ENCODE measurements at regions not wholly inside any gene's neighbourhood (a gene's known extent, or its start where the extent isn't known, plus 50 kb on each side); places are given as distances from the start of the nearest gene placed in this dataset.

- Histone ChIP-seq H3K4me1 (ENCODE audit: control insufficient read depth, insufficient read depth, low read length, poor library complexity, severe bottlenecking) (no peaks in the 10 kb centered on the region), H3K4me3 (ENCODE audit: extremely low read depth, insufficient read depth, low read length, poor library complexity, severe bottlenecking) (no peak overlapping the region), H3K36me3 (ENCODE audit: control insufficient read depth, insufficient read depth, low read length) (no peaks in the 10 kb centered on the region), H3K27ac (ENCODE audit: low read depth, low read length, severe bottlenecking) (no peak overlapping the region), H3K9me3 (ENCODE audit: control insufficient read depth, low read length) (no peaks in the 10 kb centered on the region)
- 93 to 96% methylated on average over 6 to 8 of the region's 10 CpGs for WGBS, 2 experiments (ENCODE audit: insufficient coverage in 2 of 2)
Measured at GRCh38 chr18:55121397-55122170, 162.3 kb upstream of the CCDC68 start.

DNA sequence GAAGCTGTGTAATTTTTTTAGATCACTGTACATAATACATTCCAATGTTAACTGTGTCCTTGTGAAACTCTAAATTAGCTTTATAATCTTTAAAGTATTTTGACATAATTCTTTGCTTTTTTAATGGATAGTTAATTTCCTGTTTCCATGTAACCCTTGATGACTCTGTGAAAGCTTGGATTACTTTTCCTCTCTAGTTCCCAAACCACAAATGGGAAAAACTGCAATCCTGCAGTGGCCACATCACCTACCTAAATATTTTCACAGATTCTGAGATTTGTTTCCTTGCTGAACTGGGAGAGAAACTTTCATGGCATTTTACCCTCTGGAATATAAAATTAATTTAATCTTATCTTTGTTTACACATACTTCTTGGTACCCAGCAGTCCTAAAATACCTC, 161.6 kb upstream of the CCDC68 start:
- H3K36me3 ChIP-seq (ENCODE audit: control insufficient read depth, insufficient read depth, low read length), result no peaks in the 10 kb centered on the region
- no peak overlapping the region for H3K4me3 ChIP-seq (ENCODE audit: extremely low read depth, insufficient read depth, low read length, poor library complexity, severe bottlenecking)
- no peaks in the 10 kb centered on the region for H3K9me3 ChIP-seq (ENCODE audit: control insufficient read depth, low read length)
- H3K4me1 ChIP-seq (ENCODE audit: control insufficient read depth, insufficient read depth, low read length, poor library complexity, severe bottlenecking), result no peaks in the 10 kb centered on the region
- H3K27ac ChIP-seq (ENCODE audit: low read depth, low read length, severe bottlenecking), result no peak overlapping the region

DNA sequence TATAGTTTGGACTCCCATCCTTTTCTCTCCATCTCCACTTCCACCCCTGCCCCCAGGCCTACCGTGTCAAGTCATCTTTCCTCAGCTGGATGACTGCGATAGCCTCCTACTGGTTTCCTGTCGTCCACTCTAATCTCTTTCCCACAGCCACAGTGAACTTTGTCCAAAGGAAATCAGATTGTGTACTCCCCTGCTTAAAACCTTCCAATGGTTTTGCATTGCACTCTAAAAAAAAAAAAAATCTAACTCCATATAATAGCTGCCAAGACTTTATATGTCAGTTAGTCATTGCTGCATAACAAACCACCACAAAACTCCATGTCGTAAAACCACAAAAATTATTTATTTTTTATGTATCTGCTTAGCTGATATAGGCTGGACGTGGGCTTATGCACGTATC, 160.2 kb upstream of the CCDC68 start:
- 80 to 86% methylated on average over 2 to 3 of the region's 6 CpGs for WGBS, 2 experiments (ENCODE audit: insufficient coverage in 2 of 2)
- H3K9me3 ChIP-seq (ENCODE audit: control insufficient read depth, low read length), result no peaks in the 10 kb centered on the region
- H3K4me1 ChIP-seq (ENCODE audit: control insufficient read depth, insufficient read depth, low read length, poor library complexity, severe bottlenecking), result no peaks in the 10 kb centered on the region
- H3K27ac ChIP-seq (ENCODE audit: low read depth, low read length, severe bottlenecking), result no peak overlapping the region
- no peak overlapping the region for H3K4me3 ChIP-seq (ENCODE audit: extremely low read depth, insufficient read depth, low read length, poor library complexity, severe bottlenecking)
- H3K36me3 ChIP-seq (ENCODE audit: control insufficient read depth, insufficient read depth, low read length), result no peaks in the 10 kb centered on the region

- H3K9me3 ChIP-seq (ENCODE audit: control insufficient read depth, low read length), result no peaks in the 10 kb centered on the region
- H3K27ac ChIP-seq (ENCODE audit: low read depth, low read length, severe bottlenecking), result no peak overlapping the region
- no peaks in the 10 kb centered on the region for H3K36me3 ChIP-seq (ENCODE audit: control insufficient read depth, insufficient read depth, low read length)
- no peaks in the 10 kb centered on the region for H3K4me1 ChIP-seq (ENCODE audit: control insufficient read depth, insufficient read depth, low read length, poor library complexity, severe bottlenecking)
- H3K4me3 ChIP-seq (ENCODE audit: extremely low read depth, insufficient read depth, low read length, poor library complexity, severe bottlenecking), result no peak overlapping the region
Measured at GRCh38 chr18:55119016-55119415, 159.8 kb upstream of the CCDC68 start.

DNA sequence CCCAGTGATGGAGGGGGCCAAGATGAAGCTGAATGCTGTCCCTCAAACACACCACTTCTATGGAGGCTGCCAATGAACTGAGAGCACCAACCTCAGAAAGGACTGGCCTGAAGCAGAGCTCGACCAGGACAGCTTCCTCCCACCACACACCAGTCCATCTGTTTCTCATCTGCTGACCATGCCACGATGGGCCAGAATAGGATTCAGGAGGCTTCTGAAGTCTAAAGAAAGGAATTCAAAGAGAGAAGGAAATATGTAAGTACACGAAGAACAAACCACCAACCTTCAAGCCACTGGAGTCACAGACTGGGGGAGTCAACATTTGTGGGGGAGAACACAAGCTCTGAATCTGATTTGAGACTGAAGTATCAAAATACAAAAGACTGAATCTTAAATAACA, 157.6 kb upstream of the CCDC68 start:
- Histone ChIP-seq H3K4me3 (ENCODE audit: extremely low read depth, insufficient read depth, low read length, poor library complexity, severe bottlenecking) (no peak overlapping the region), H3K9me3 (ENCODE audit: control insufficient read depth, low read length) (no peaks in the 10 kb centered on the region), H3K4me1 (ENCODE audit: control insufficient read depth, insufficient read depth, low read length, poor library complexity, severe bottlenecking) (no peaks in the 10 kb centered on the region), H3K27ac (ENCODE audit: low read depth, low read length, severe bottlenecking) (no peak overlapping the region), H3K36me3 (ENCODE audit: control insufficient read depth, insufficient read depth, low read length) (no peaks in the 10 kb centered on the region)
- WGBS, 2 experiments (ENCODE audit: insufficient coverage in 2 of 2), result 80% methylated on average over 1 of the region's 3 CpGs; no CpG with 5 or more reads in 1 of the 2 experiments

DNA sequence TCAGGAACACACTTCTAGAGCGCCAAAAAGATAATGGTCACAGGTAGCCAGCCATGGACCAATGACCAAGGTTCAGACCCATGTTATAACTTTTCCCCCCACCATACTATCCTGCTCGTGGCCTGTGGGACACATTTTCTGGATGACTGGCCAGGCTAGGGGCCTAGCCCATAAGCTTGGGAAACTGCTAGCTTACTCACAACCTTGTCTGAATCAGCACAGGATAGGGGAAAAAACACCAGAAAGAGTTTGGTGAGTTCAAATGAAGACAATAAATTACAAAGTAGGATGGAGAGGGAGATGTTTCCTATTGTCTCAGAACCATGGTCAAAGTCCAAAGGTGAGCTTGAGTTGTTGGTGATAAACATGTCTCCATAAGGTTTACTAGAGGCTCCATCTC, 156.3 kb upstream of the CCDC68 start:
- WGBS, 2 experiments (ENCODE audit: insufficient coverage in 2 of 2), result 100% methylated on average over 2 of the region's 2 CpGs
- Histone ChIP-seq H3K27ac (ENCODE audit: low read depth, low read length, severe bottlenecking) (no peak overlapping the region), H3K9me3 (ENCODE audit: control insufficient read depth, low read length) (no peaks in the 10 kb centered on the region), H3K4me3 (ENCODE audit: extremely low read depth, insufficient read depth, low read length, poor library complexity, severe bottlenecking) (no peak overlapping the region), H3K36me3 (ENCODE audit: control insufficient read depth, insufficient read depth, low read length) (no peaks in the 10 kb centered on the region), H3K4me1 (ENCODE audit: control insufficient read depth, insufficient read depth, low read length, poor library complexity, severe bottlenecking) (peaks cover 7% of the 10 kb centered on the region)

DNA sequence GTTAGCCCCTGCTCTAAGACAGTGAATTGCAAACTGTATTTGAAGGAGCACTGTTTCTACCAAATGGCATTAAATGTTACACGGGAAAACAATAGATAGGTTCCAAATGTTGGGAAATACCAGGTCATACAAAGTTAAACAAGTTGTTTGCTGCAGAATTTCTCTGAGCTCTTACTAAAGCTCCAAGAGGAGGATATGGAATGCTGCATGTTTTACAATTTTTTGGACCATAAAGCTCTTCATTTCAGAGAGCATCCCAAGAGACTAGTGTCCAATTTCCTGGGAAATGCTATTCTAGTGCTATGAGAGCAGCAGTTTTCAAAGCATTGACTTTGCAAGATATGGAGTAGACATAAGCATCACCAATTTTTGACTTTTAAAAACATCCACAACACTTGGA, 155.6 kb upstream of the CCDC68 start:
- WGBS, 2 experiments (ENCODE audit: insufficient coverage in 2 of 2), result 100% methylated on average over 1 of the region's 1 CpG; no CpG with 5 or more reads in 1 of the 2 experiments
- Histone ChIP-seq H3K27ac (ENCODE audit: low read depth, low read length, severe bottlenecking) (no peak overlapping the region), H3K9me3 (ENCODE audit: control insufficient read depth, low read length) (no peaks in the 10 kb centered on the region), H3K36me3 (ENCODE audit: control insufficient read depth, insufficient read depth, low read length) (no peaks in the 10 kb centered on the region), H3K4me1 (ENCODE audit: control insufficient read depth, insufficient read depth, low read length, poor library complexity, severe bottlenecking) (peaks cover 9% of the 10 kb centered on the region), H3K4me3 (ENCODE audit: extremely low read depth, insufficient read depth, low read length, poor library complexity, severe bottlenecking) (no peak overlapping the region)

DNA sequence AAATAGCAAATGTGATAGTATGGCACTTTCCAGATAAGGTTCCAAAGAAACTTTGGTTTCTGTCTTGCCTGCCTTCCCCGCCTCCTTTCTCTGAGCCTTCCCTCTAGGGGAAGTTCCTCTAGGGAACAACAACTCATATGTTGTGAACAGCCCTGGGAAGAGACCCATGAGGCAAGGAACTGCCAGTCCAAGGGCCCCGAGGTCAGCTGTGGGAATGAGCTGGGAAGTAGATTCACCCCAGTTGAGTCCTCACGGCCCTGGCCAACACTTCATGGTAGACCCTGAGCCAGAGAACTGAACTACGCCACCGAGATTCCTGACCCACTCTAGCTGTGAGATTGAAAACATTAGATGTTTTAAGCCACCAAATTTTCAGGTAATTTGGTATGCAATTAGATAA, 154.5 kb upstream of the CCDC68 start:
- Histone ChIP-seq H3K4me1 (ENCODE audit: control insufficient read depth, insufficient read depth, low read length, poor library complexity, severe bottlenecking) (peaks cover 11% of the 10 kb centered on the region), H3K4me3 (ENCODE audit: extremely low read depth, insufficient read depth, low read length, poor library complexity, severe bottlenecking) (no peak overlapping the region), H3K36me3 (ENCODE audit: control insufficient read depth, insufficient read depth, low read length) (no peaks in the 10 kb centered on the region), H3K27ac (ENCODE audit: low read depth, low read length, severe bottlenecking) (no peak overlapping the region), H3K9me3 (ENCODE audit: control insufficient read depth, low read length) (no peaks in the 10 kb centered on the region)
- 86 to 97% methylated on average over 1 to 5 of the region's 5 CpGs for whole genome bisulfite sequencing, 2 experiments (ENCODE audit: insufficient coverage in 2 of 2)

DNA sequence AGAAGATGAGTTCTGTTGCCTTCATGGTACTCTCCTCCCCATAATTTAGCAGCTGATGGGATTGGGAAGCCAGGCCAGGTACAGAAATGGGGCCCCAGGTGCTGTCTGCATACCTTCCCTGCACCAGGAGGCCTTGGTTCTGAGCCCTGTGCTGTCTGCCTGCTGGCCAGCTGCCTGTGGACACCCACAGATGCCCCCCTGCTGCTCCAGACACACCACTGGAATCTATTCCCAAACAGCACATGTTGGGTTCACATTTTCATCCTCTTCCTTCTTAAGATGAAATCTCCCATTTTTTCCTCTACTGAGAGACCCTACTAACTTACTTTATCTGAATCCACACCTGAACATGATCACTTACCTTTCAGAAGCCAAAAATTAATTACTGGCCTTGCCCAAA, 152.0 kb upstream of the CCDC68 start:
- no peaks in the 10 kb centered on the region for H3K36me3 ChIP-seq (ENCODE audit: control insufficient read depth, insufficient read depth, low read length)
- H3K27ac ChIP-seq (ENCODE audit: low read depth, low read length, severe bottlenecking), result no peak overlapping the region
- H3K4me1 ChIP-seq (ENCODE audit: control insufficient read depth, insufficient read depth, low read length, poor library complexity, severe bottlenecking), result peaks cover 11% of the 10 kb centered on the region
- H3K9me3 ChIP-seq (ENCODE audit: control insufficient read depth, low read length), result no peaks in the 10 kb centered on the region
- H3K4me3 ChIP-seq (ENCODE audit: extremely low read depth, insufficient read depth, low read length, poor library complexity, severe bottlenecking), result no peak overlapping the region

DNA sequence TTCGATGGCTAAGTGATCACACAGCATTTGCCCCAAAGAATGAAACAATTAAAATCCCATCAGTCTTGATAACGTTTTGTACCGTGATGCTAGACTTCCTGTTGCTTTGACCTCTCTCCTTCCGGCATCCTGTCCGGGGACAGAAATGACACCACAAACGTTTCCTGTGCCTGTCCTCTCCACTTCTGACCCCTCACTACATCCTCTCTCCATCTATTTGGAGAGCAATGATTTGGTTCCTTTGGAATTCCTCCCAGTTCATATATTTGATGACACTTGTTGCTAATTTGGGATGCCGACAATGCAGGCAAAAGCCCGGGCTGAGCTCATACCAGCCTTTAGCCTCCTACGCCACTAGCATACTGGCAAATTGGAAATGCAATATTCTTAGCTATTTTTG, 151.2 kb upstream of the CCDC68 start:
- WGBS, 2 experiments (ENCODE audit: insufficient coverage in 2 of 2), result 77 to 90% methylated on average over 6 to 8 of the region's 9 CpGs
- H3K4me3 ChIP-seq (ENCODE audit: extremely low read depth, insufficient read depth, low read length, poor library complexity, severe bottlenecking), result no peak overlapping the region
- H3K27ac ChIP-seq (ENCODE audit: low read depth, low read length, severe bottlenecking), result no peak overlapping the region
- no peaks in the 10 kb centered on the region for H3K9me3 ChIP-seq (ENCODE audit: control insufficient read depth, low read length)
- H3K4me1 ChIP-seq (ENCODE audit: control insufficient read depth, insufficient read depth, low read length, poor library complexity, severe bottlenecking), result peaks cover 11% of the 10 kb centered on the region
- no peaks in the 10 kb centered on the region for H3K36me3 ChIP-seq (ENCODE audit: control insufficient read depth, insufficient read depth, low read length)

- WGBS, 2 experiments (ENCODE audit: insufficient coverage in 2 of 2), result 86% methylated on average over 1 of the region's 2 CpGs; no CpG with 5 or more reads in 1 of the 2 experiments
- H3K36me3 ChIP-seq (ENCODE audit: control insufficient read depth, insufficient read depth, low read length), result no peaks in the 10 kb centered on the region
- H3K27ac ChIP-seq (ENCODE audit: low read depth, low read length, severe bottlenecking), result no peak overlapping the region
- no peaks in the 10 kb centered on the region for H3K9me3 ChIP-seq (ENCODE audit: control insufficient read depth, low read length)
- no peak overlapping the region for H3K4me3 ChIP-seq (ENCODE audit: extremely low read depth, insufficient read depth, low read length, poor library complexity, severe bottlenecking)
- H3K4me1 ChIP-seq (ENCODE audit: control insufficient read depth, insufficient read depth, low read length, poor library complexity, severe bottlenecking), result peaks cover 11% of the 10 kb centered on the region
Measured at GRCh38 chr18:55109818-55110414, 150.7 kb upstream of the CCDC68 start.

All from mesodermal cell (in vitro differentiated cells).